ENCODE measurements at regions not wholly inside any gene's neighbourhood (a gene's known extent, or its start where the extent isn't known, plus 50 kb on each side); places are given as distances from the start of the nearest gene placed in this dataset.

- DNase-seq (ENCODE audit: low read depth in 4 of 4, low spot score in 3 of 4), result no peak
Observed at GRCh38 chr2:198452327-198452726, 647.9 kb downstream of the PLCL1 start.

GRCh38 chr2:198448789-198449188 lies 644.4 kb downstream of the PLCL1 start:
- no peak for DNase-seq (ENCODE audit: low read depth in 4 of 4, low spot score in 3 of 4)

GRCh38 chr2:198444800-198445287 lies 640.5 kb downstream of the PLCL1 start:
- DNase-seq (ENCODE audit: low read depth in 4 of 4, low spot score in 3 of 4), result no peak

- DNase-seq (ENCODE audit: low read depth in 4 of 4, low spot score in 3 of 4), result no peak
Observed at GRCh38 chr2:198441901-198442300, 637.5 kb downstream of the PLCL1 start.

- DNase-seq (ENCODE audit: low read depth in 4 of 4, low spot score in 3 of 4), result no peak
Observed at GRCh38 chr2:198441246-198441645, 636.9 kb downstream of the PLCL1 start.

GRCh38 chr2:198440833-198441232 lies 636.4 kb downstream of the PLCL1 start:
- no peak for DNase-seq (ENCODE audit: low read depth in 4 of 4, low spot score in 3 of 4)

- no peak for DNase-seq (ENCODE audit: low read depth in 4 of 4, low spot score in 3 of 4)
Observed at GRCh38 chr2:198438331-198438730, 633.9 kb downstream of the PLCL1 start.

GRCh38 chr2:198424112-198424511 lies 619.7 kb downstream of the PLCL1 start:
- DNase-seq (ENCODE audit: low read depth in 4 of 4, low spot score in 3 of 4), result no peak

- no peak for DNase-seq (ENCODE audit: low read depth in 4 of 4, low spot score in 3 of 4)
Observed at GRCh38 chr2:198417836-198418235, 613.4 kb downstream of the PLCL1 start.

- DNase-seq (ENCODE audit: low read depth in 4 of 4, low spot score in 3 of 4), result no peak
Observed at GRCh38 chr2:198414976-198415375, 610.6 kb downstream of the PLCL1 start.

GRCh38 chr2:198411936-198412335 lies 607.5 kb downstream of the PLCL1 start:
- DNase-seq (ENCODE audit: low read depth in 4 of 4, low spot score in 3 of 4), result no peak

- DNase-seq (ENCODE audit: low read depth in 4 of 4, low spot score in 3 of 4), result no peak
Observed at GRCh38 chr2:198408171-198408570, 603.8 kb downstream of the PLCL1 start.

GRCh38 chr2:198405311-198405710 lies 600.9 kb downstream of the PLCL1 start:
- DNase-seq (ENCODE audit: low read depth in 4 of 4, low spot score in 3 of 4), result no peak

GRCh38 chr2:198401644-198402043 lies 597.3 kb downstream of the PLCL1 start:
- no peak for DNase-seq (ENCODE audit: low read depth in 4 of 4, low spot score in 3 of 4)

- DNase-seq (ENCODE audit: low read depth in 4 of 4, low spot score in 3 of 4), result no peak
Observed at GRCh38 chr2:198400999-198401398, 596.6 kb downstream of the PLCL1 start.

GRCh38 chr2:198394208-198394607 lies 589.8 kb downstream of the PLCL1 start:
- DNase-seq (ENCODE audit: low read depth in 4 of 4, low spot score in 3 of 4), result no peak

GRCh38 chr2:198390670-198391069 lies 586.3 kb downstream of the PLCL1 start:
- no peak for DNase-seq (ENCODE audit: low read depth in 4 of 4, low spot score in 3 of 4)

- no peak for DNase-seq (ENCODE audit: low read depth in 4 of 4, low spot score in 3 of 4)
Observed at GRCh38 chr2:198387677-198388076, 583.3 kb downstream of the PLCL1 start.

GRCh38 chr2:198385856-198386255 lies 581.5 kb downstream of the PLCL1 start:
- no peak for DNase-seq (ENCODE audit: low read depth in 4 of 4, low spot score in 3 of 4)

GRCh38 chr2:198385326-198385725 lies 580.9 kb downstream of the PLCL1 start:
- no peak for DNase-seq (ENCODE audit: low read depth in 4 of 4, low spot score in 3 of 4)

GRCh38 chr2:198383392-198383791 lies 579.0 kb downstream of the PLCL1 start:
- DNase-seq (ENCODE audit: low read depth in 4 of 4, low spot score in 3 of 4), result no peak

- no peak for DNase-seq (ENCODE audit: low read depth in 4 of 4, low spot score in 3 of 4)
Observed at GRCh38 chr2:198382811-198383210, 578.4 kb downstream of the PLCL1 start.

GRCh38 chr2:198376677-198377076 lies 572.3 kb downstream of the PLCL1 start:
- no peak for DNase-seq (ENCODE audit: low read depth in 4 of 4, low spot score in 3 of 4)

- no peak for DNase-seq (ENCODE audit: low read depth in 4 of 4, low spot score in 3 of 4)
Observed at GRCh38 chr2:198375083-198375410, 570.7 kb downstream of the PLCL1 start.

Measured in right renal pelvis (tissue), 4 donors.